Fibroblast of mammary gland (primary cell): ENCODE measurements at regions not wholly inside any gene's neighbourhood (a gene's known extent, or its start where the extent isn't known, plus 50 kb on each side); places are given as distances from the start of the nearest gene placed in this dataset.
"Not testable (repeated sequence)": the region's sequence is repeated elsewhere in the genome, so short reads cannot be mapped to it uniquely, and the experiment has no call there.

ENCODE experiments used
- DNase-seq: peaks from one replicate; pipeline ENCODE4 v3.0.0-alpha.2; 2010; ENCODE audit warnings: low read depth
- H3K4me3 ChIP-seq: 2 replicates; pipeline ENCODE4 v1.5.1; 2011; ENCODE audit warnings: low read depth, mild to moderate bottlenecking, low read length, moderate library complexity; ENCODE audit not compliant: control insufficient read depth
- TF ChIP-seq, protein P1 (sequence below): conservative IDR thresholded peaks from 2 replicates; pipeline ENCODE4 v1.5.1; 2011; ENCODE audit warnings: low read depth, low read length, inconsistent platforms; ENCODE audit not compliant: control insufficient read depth, insufficient read depth

DNA sequence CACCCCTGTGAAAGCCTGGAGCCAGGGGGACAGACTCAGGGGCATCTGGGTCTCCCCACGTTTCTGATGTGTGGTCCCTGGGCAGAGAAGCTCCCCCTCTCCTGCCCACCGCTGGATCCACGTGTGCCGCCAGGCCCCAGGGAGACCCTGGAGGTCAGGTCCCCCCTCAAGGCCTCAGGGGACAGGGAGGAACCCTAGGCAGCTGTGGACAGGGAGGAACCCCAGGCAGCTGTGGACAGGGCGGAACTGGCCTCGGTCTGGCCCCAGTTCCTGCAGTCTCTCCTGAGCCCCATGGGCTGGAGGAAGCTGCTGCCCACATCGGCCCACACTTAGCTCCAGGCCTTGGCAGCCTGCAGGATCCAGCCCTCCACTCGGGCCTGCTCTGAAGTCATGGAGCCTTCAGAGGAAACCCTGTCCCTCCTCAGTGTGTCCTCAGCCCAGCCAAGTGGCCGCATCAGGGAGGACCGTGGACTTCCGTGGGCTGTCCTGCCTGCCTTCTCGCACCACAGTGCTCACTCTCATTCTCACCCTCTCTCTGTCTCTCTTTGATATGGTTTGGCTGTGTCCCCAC, 127.7 kb downstream of the BRD1 start:
- H3K4me3 ChIP-seq, result no peak overlapping the region
- TF ChIP-seq, protein P1, sequence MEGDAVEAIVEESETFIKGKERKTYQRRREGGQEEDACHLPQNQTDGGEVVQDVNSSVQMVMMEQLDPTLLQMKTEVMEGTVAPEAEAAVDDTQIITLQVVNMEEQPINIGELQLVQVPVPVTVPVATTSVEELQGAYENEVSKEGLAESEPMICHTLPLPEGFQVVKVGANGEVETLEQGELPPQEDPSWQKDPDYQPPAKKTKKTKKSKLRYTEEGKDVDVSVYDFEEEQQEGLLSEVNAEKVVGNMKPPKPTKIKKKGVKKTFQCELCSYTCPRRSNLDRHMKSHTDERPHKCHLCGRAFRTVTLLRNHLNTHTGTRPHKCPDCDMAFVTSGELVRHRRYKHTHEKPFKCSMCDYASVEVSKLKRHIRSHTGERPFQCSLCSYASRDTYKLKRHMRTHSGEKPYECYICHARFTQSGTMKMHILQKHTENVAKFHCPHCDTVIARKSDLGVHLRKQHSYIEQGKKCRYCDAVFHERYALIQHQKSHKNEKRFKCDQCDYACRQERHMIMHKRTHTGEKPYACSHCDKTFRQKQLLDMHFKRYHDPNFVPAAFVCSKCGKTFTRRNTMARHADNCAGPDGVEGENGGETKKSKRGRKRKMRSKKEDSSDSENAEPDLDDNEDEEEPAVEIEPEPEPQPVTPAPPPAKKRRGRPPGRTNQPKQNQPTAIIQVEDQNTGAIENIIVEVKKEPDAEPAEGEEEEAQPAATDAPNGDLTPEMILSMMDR, result no peak
- DNase-seq, result no peak

DNA sequence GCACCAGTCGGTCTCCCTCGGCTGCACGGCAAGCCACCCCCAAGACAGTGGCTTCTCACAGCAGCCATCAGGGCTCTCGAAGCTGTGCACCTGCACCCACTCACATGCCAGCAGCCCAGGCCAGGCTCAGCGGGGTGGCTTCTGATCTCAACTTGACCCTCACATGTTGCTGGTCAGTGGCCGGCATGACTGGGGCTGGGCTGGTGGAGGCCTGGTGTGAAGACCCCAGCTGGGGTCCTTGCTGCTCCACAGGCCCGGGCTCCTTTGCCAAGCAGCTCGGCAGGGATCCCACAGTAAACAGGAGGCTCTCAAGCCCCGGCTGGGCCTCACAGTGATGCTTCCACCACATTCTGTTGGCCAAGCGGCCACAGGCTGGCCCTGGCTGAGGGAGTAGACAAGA, 128.2 kb downstream of the BRD1 start:
- no peak overlapping the region for H3K4me3 ChIP-seq
- TF ChIP-seq, protein P1, result no peak
- no peak for DNase-seq

DNA sequence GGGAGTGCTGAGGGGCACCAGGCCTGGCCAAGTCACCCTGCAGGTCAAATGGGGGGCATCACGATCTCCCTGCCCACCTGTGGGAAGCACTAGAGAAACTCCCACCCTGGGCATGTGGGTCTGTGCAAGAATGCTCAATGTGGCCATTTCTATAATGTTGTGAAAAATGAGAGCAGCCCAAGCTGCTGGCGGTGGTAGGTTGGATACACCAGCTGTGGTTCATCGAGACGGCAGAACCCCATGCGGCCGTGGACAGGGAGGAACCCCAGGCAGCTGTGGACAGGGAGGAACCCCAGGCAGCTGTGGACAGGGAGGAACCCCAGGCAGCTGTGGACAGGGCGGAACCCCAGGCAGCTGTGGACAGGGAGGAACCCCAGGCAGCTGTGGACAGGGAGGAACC, 129.1 kb downstream of the BRD1 start:
- H3K4me3 ChIP-seq, DNase-seq: not testable (repeated sequence)

DNA sequence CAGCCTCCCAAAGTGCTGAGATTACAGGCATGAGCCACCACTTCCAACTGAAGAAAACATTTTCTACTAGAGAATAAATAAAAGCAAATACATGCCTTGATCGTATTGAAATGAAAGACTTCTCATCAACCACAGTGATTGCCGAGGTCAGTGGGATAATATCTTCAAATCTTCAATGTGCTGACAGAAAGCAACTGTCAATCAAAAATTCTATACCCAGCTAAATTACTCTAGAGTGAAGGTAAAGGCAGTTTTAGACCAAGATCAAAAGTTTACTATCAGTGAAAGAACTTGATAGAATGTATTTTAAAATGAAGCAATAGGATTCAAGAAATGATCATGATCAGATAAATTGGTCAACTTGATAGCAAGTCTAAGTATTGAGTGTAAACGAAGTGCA, 130.6 kb downstream of the BRD1 start:
- no peak overlapping the region for H3K4me3 ChIP-seq
- TF ChIP-seq, protein P1, result no peak
- DNase-seq, result no peak

DNA sequence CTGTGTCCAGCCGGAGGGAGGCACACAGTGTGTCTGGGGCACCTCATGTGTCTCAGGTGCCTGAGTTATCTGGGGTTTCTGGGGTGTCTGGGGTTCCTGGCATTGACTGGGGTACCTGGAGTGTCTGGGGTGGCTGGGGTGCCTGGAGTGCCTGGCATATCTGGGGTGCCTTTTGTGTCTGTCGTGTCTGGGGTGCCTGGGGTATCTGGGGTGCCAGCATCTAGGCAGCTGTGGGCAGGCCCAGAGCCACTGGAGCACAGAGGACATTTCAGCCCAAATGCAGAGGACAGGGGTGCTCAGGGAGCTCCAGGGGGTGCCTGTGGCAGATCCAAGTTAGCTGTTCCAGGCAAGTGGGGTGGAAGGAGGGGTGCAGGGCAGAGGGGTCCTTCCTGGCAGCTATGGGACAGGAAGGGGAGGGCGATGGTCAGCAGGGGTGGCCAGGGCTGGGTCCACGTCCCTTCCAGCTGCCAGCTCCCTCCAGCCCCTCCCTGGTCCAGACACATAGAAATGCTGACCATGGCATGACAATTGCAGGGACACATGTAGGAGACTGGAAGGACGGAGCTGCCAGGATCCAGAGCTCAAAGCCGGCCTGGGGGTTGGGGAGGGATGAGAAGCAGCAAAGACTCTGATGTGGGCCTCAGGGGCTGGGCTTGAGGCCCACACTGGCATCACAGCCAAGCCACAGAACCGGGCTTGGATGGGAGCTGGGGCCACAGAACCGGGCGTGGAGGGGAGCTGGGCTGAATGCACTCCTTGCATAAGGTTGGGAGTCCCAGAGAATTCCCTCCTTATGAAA, 133.0 kb downstream of the BRD1 start:
- TF ChIP-seq, protein P1, result no peak
- H3K4me3 ChIP-seq, result no peak overlapping the region
- no peak for DNase-seq

DNA sequence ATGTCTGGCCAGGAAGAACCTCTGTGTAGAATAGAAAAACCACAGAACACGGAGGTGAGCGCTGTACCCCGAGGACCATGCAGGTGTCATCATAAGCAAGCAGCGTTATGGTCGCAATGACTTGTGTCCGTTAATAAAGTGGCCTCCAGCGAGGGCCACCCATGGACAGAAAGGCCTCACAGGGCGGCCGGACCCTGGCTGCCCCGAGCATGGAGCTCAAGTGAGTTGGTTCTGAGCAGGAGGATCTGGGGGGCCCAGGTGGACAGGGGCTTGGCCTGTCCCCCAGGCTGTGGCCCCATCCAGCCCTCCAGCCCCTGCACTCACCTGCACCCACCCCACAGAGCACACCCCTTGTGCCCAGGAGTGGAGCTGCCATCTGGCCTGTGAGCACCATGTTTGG, 133.8 kb downstream of the BRD1 start:
- TF ChIP-seq, protein P1, result no peak
- no peak overlapping the region for H3K4me3 ChIP-seq

DNA sequence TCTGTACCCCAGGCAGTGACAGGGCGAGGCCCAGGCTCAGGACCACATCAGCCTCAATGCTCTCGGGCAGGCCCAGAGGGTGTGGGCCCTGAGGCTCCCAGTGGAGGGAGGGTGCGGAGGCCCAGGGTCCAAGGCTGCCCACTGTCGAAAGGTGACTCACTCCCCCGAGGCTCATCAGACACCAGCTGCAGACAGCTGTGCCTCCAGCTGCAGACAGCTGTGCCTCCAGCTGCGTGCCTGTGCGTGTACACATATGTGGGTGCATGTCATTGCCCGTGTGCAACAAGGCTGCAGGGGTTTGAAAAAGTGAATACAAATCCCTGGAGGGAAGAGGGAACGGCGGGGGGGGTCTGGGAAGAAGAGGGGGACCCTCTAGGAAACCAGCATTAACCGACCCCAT, 134.3 kb downstream of the BRD1 start:
- no peak for DNase-seq
- TF ChIP-seq, protein P1, result no peak

More for the DNA sequence above, 133.8 kb downstream of the BRD1 start:
- DNase-seq, result no peak

More for the DNA sequence above, 134.3 kb downstream of the BRD1 start:
- no peak overlapping the region for H3K4me3 ChIP-seq
